NCI-H2171 treated with DMSO at 0.1 percent for 48 hours (cell line): ENCODE measurements at regions not wholly inside any gene's neighbourhood (a gene's known extent, or its start where the extent isn't known, plus 50 kb on each side); places are given as distances from the start of the nearest gene placed in this dataset.

ENCODE experiments used
- DNase-seq: peaks from one replicate; lab custom pipeline; 2025; lab: John Stamatoyannopoulos, UW

- peak; percentile 14 for DNase-seq
These were observed 80.8 kb upstream of the CERS6 start for GRCh38 chr2:168375195-168375798.

- DNase-seq = no peak
These were observed 77.0 kb upstream of the CERS6 start for GRCh38 chr2:168378960-168379669.

DNA sequence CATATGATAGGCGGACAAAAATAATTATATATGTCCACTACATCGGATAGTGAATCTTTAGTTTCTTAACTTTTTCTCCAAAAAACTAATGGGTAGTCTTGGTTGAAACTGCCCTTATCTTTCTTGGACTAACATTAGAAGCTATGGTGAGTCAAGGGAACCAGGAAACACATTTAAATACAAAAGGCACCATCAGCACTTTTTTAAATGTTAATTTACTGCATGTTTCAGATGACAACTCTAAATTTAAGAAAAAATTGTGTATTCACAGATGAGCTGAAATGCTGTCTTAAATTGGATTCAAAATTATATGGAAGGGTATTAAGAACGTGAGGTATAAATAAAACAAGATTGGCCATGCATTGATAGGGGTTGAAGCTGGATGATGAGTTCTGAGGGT, 75.6 kb upstream of the CERS6 start:
- DNase-seq = no peak

- DNase-seq = no peak
These were observed 64.0 kb upstream of the CERS6 start for GRCh38 chr2:168392024-168392423.

GRCh38 chr2:168392797-168393196, 63.3 kb upstream of the CERS6 start:
- no peak for DNase-seq

- DNase-seq = no peak
These were observed 61.8 kb upstream of the CERS6 start for GRCh38 chr2:168394262-168394661.

DNA sequence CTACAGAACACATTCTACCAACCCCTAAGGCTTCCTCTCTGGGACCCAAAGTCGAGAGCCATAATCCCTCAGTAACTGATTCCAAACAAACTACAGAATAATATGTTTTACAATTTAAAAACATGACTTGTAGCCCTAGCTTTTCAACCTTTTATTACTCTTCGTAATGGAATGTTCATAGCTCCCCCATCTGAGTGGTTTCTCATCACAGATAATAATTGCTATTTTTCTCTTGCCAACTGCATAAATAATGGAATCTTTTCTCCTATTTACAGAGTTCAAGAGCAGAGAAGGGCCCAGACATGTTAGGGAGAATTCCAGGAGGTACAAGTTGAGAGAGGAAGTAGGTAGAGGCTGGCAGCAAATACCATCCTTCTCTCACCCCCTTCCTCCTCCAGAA, 59.9 kb upstream of the CERS6 start:
- DNase-seq = no peak

DNA sequence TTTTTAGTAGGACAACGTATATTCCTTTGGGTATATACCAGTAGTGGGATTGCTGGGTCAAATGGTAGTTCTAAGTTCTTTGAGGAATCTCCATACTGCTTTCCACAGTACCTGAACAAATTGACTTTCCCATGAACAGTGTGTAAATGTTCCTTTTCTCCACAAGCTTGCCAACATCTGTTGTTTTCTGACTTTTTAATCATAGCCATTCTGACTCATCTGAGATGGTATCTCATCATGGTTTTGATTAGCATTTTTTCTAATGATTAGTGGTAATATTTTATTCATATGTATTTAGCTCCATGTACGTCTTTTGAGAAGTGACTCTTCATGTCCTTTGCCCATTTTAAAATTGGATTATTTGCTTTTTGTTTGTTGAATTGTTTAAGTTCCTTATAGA, 58.4 kb upstream of the CERS6 start:
- DNase-seq = peak; percentile 9

DNA sequence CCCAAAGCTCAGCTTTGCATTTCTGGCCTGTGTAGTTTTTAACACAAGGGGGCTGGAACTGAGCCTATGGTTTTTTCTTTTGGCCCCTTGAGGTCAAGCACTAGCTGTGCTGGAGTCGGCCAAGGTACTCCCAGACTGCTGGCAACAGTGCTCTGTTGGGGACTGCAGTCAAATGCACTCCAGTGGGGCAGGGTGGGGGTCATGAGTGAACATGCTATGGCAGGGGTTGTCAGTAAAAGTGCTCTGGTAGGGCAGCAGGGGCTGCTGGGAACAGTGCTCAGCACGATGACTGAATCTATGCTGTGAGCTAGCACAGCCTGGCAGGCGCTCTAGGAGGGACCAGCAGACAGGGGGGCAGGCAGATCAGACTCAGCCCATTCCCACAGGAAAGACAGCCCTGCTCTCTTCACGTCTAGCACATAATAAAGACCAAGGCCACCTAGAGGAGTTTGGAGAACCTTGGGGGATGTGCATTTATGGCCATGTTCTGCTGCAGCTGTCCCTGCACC, 55.0 kb upstream of the CERS6 start:
- DNase-seq = no peak

DNA sequence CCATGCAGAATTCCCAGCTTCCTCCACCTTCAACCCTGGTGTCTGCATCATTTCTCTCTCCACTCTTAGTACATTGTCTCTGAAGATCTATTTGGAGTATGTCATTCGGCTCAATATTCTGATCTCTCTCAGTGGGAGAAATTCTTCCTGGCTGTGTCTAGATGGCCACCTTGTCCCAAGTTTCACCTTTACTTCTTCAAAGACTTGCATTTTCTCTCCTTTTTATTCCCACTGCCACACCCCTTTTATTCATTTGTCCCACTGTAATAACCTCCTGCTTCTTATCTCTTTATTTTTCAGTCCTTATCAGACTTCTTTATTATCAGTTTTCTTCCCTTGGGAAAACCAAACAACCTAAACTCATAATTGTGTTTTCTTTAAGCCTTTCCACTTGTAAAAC, 54.3 kb upstream of the CERS6 start:
- DNase-seq = no peak

DNA sequence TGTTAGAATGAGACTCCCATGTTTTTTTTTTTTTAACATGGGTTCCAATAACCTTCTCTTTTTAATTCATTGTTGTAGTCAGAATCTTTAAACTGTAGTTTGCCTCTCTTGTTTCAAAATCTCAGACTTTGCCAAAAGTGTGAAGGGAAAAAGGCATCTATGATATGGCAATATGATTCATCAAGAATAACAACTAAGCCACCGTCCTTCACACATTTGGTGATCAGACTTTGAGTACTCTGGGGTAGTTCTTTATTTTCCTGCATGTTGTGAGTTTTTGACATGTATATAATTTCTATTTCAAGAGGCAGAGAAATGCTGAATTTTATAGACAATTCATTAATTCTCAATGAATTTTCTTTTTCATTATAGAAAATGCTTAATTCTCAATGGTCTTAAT, 53.5 kb upstream of the CERS6 start:
- no peak for DNase-seq

GRCh38 chr2:168403736-168404135, 52.3 kb upstream of the CERS6 start:
- DNase-seq = no peak

- no peak for DNase-seq
These were observed 51.3 kb upstream of the CERS6 start for GRCh38 chr2:168404764-168405163.
